AG09319 (cell line): ENCODE measurements at regions not wholly inside any gene's neighbourhood (a gene's known extent, or its start where the extent isn't known, plus 50 kb on each side); places are given as distances from the start of the nearest gene placed in this dataset.
"Not testable (repeated sequence)": the region's sequence is repeated elsewhere in the genome, so short reads cannot be mapped to it uniquely, and the experiment has no call there.

Experiments
- DNase-seq: peaks from one replicate; pipeline ENCODE4 v3.0.0-alpha.2; 2010; ENCODE audit warnings: low read depth; ENCODE audit errors: extremely low read depth
- CTCF ChIP-seq: IDR thresholded peaks from 2 replicates; pipeline ENCODE4 v1.5.1; 2011; ENCODE audit warnings: low read depth, mild to moderate bottlenecking, inconsistent platforms, low read length, moderate library complexity

GRCh38 chr16:29154676-29155121, 169.8 kb downstream of the LAT start:
- DNase-seq = no peak
- no peak for TF ChIP-seq CTCF

GRCh38 chr16:29154088-29154487, 169.2 kb downstream of the LAT start:
- no peak for DNase-seq
- TF ChIP-seq CTCF = no peak

- not testable (repeated sequence) for DNase-seq
Measured at GRCh38 chr16:29153307-29153706, 168.5 kb downstream of the LAT start.

- not testable (repeated sequence) for DNase-seq
Measured at GRCh38 chr16:29152544-29153031, 167.7 kb downstream of the LAT start.

GRCh38 chr16:29151317-29151716, 166.5 kb downstream of the LAT start:
- TF ChIP-seq CTCF = no peak
- no peak for DNase-seq

- not testable (repeated sequence) for DNase-seq
Measured at GRCh38 chr16:29149912-29150311, 165.1 kb downstream of the LAT start.

GRCh38 chr16:29148867-29149272, 164.0 kb downstream of the LAT start:
- DNase-seq = no peak
- TF ChIP-seq CTCF = no peak

GRCh38 chr16:29148131-29148691, 163.4 kb downstream of the LAT start:
- TF ChIP-seq CTCF = no peak
- no peak for DNase-seq

- not testable (repeated sequence) for DNase-seq
Measured at GRCh38 chr16:29147710-29148109, 162.9 kb downstream of the LAT start.

GRCh38 chr16:29146808-29147643, 162.2 kb downstream of the LAT start:
- DNase-seq = not testable (repeated sequence)
